ENCODE measurements at regions not wholly inside any gene's neighbourhood (a gene's known extent, or its start where the extent isn't known, plus 50 kb on each side); places are given as distances from the start of the nearest gene placed in this dataset.

DNA sequence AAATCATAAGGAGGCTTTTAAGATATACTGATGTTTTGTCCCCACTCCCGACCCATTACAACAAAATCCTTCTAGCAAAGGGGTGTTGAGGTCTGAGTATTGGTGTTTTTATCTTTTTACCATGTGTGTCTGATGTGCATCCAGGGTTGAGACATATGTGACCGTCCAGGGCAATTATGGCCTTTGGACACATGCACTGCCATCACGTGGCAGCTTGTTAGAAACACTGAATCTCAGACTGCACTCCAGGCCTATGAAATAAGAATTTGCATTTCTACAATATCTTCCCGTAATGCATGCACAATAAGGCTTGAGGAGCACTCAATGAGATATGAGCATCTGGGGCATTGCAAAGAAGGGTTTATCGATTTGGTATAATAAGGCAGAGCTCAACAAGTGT lies 235.1 kb upstream of the ZNF804A start:
- H2AFZ ChIP-seq: no peak overlapping the region
- H3F3A ChIP-seq (ENCODE audit: insufficient read depth): no peaks in the 10 kb centered on the region
- no peaks in the 10 kb centered on the region for H4K20me1 ChIP-seq (ENCODE audit: insufficient read depth)
- no peaks in the 10 kb centered on the region for H3K27me3 ChIP-seq (replicated peaks; ENCODE audit: insufficient read depth)
- H3K79me2 ChIP-seq (ENCODE audit: insufficient read depth): no peaks in the 10 kb centered on the region
- H3K4me2 ChIP-seq (ENCODE audit: unreplicated experiment): no peak overlapping the region
- no peak overlapping the region for H3K9ac ChIP-seq
- no peak overlapping the region for H3K27ac ChIP-seq
- no peaks in the 10 kb centered on the region for H3K4me1 ChIP-seq (ENCODE audit: insufficient read depth)
- no peaks in the 10 kb centered on the region for H3K36me3 ChIP-seq (ENCODE audit: low read depth)
- no peak for DNase-seq
- no peaks in the 10 kb centered on the region; the same call in 1 of the 2 replicates for H3K9me2 ChIP-seq (ENCODE audit: insufficient read depth)
- no peaks in the 10 kb centered on the region for H3K9me3 ChIP-seq (ENCODE audit: low read depth)
- 19 to 20% methylated on average over 5 of the region's 5 CpGs for WGBS, 2 experiments (ENCODE audit: low coverage in 1 of 2, low lambda C conversion rate in 2 of 2, missing lambda C conversion rate in 2 of 2)
- in situ Hi-C loops (cut with MboI): no loop called here
- no peak overlapping the region for H3K4me3 ChIP-seq
- no peak for TF ChIP-seq EZH2phosphoT487 (IDR thresholded peaks at IDR 0.05; ENCODE audit: insufficient read depth, low read depth)
- TF ChIP-seq EZH2 (IDR thresholded peaks at IDR 0.05; ENCODE audit: insufficient read depth, poor library complexity, severe bottlenecking): no peak

DNA sequence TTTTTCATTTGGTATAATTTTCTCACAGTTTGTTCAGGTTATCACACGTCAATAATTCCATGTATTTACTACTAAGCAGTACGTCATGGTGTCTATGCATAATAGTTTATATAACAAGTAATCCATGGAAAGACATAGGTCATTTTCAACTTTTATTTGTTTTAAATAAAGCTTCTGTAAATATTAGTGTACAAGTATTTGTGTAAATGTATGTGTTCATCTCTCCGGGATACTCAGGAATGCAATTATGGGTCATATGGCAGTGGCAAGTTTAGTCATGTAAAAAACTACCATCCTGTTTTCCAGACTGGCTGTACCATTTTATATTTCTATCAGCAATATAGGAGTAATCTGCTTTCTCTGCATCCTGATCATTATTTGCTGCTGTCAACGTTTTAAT lies 231.1 kb upstream of the ZNF804A start:
- Histone ChIP-seq H3K27ac (no peak overlapping the region), H3K79me2 (ENCODE audit: insufficient read depth) (no peaks in the 10 kb centered on the region), H3F3A (ENCODE audit: insufficient read depth) (no peaks in the 10 kb centered on the region), H3K27me3 (replicated peaks; ENCODE audit: insufficient read depth) (no peaks in the 10 kb centered on the region), H3K9ac (no peak overlapping the region), H3K4me3 (no peak overlapping the region), H3K9me2 (ENCODE audit: insufficient read depth) (no peaks in the 10 kb centered on the region), H3K9me3 (ENCODE audit: low read depth) (no peaks in the 10 kb centered on the region), H3K4me2 (ENCODE audit: unreplicated experiment) (no peak overlapping the region), H3K4me1 (ENCODE audit: insufficient read depth) (no peaks in the 10 kb centered on the region), H4K20me1 (ENCODE audit: insufficient read depth) (no peaks in the 10 kb centered on the region), H3K36me3 (ENCODE audit: low read depth) (no peaks in the 10 kb centered on the region), H2AFZ (no peak overlapping the region)
- DNase-seq: no peak
- in situ Hi-C loops (cut with MboI): no loop called here
- TF ChIP-seq EZH2 (IDR thresholded peaks at IDR 0.05; ENCODE audit: insufficient read depth, poor library complexity, severe bottlenecking) (no peak), EZH2phosphoT487 (IDR thresholded peaks at IDR 0.05; ENCODE audit: insufficient read depth, low read depth) (no peak)
- WGBS, 2 experiments (ENCODE audit: low coverage in 1 of 2, low lambda C conversion rate in 2 of 2, missing lambda C conversion rate in 2 of 2): 34 to 35% methylated on average over 4 of the region's 4 CpGs

DNA sequence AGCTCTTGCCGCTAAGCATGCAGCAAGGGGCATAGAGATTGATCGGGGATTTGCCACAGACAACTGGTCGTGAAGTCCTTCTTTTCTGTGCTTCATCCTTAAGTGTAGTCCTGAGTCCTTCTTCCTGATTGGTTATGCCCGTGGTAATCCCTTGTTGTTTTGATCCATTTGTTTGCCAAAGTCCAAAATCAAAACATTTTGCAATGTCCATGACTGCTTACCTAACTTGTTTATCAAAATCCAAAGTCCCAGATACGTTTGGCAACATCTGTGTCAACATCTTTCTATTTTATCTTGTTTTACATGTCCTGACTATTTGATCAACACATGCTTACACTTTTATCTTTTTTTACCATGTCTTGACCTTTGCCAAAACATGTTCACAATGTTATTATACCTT lies 229.0 kb upstream of the ZNF804A start:
- H3F3A ChIP-seq (ENCODE audit: insufficient read depth): no peaks in the 10 kb centered on the region
- H4K20me1 ChIP-seq (ENCODE audit: insufficient read depth): no peaks in the 10 kb centered on the region
- no peaks in the 10 kb centered on the region for H3K4me1 ChIP-seq (ENCODE audit: insufficient read depth)
- in situ Hi-C loops (cut with MboI): no loop called here
- no peaks in the 10 kb centered on the region for H3K36me3 ChIP-seq (ENCODE audit: low read depth)
- no peak for TF ChIP-seq EZH2phosphoT487 (IDR thresholded peaks at IDR 0.05; ENCODE audit: insufficient read depth, low read depth)
- no peak for TF ChIP-seq EZH2 (IDR thresholded peaks at IDR 0.05; ENCODE audit: insufficient read depth, poor library complexity, severe bottlenecking)
- WGBS, 2 experiments (ENCODE audit: low coverage in 1 of 2, low lambda C conversion rate in 2 of 2, missing lambda C conversion rate in 2 of 2): 28 to 29% methylated on average over 5 of the region's 5 CpGs
- H3K27me3 ChIP-seq (replicated peaks; ENCODE audit: insufficient read depth): no peaks in the 10 kb centered on the region
- no peaks in the 10 kb centered on the region for H3K9me2 ChIP-seq (ENCODE audit: insufficient read depth)
- no peaks in the 10 kb centered on the region for H3K9me3 ChIP-seq (ENCODE audit: low read depth)
- DNase-seq: no peak
- no peak overlapping the region for H3K9ac ChIP-seq
- H3K79me2 ChIP-seq (ENCODE audit: insufficient read depth): no peaks in the 10 kb centered on the region
- no peak overlapping the region for H3K4me2 ChIP-seq (ENCODE audit: unreplicated experiment)
- H3K4me3 ChIP-seq: no peak overlapping the region
- H2AFZ ChIP-seq: no peak overlapping the region
- H3K27ac ChIP-seq: no peak overlapping the region

DNA sequence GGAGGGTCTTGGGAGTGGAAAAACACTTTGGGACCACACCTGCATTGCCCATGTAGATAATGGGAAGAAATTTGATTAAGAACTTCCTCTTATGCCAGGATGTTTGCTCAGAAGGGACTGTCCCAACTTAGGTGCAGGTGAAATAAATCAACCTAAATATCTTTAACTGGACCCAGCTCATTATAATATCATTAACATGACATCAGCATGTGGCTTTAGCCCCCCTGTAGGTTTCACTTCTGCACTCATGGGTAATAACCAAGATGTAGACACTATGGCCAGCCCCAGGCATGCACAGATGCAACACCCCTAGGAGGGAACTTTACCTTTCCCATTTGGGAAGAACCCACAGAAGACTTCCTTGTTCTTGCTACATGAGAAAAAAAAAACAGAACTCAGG lies 227.4 kb upstream of the ZNF804A start:
- H3K27ac ChIP-seq: no peak overlapping the region
- no peaks in the 10 kb centered on the region for H3K9me2 ChIP-seq (ENCODE audit: insufficient read depth)
- H3K4me1 ChIP-seq (ENCODE audit: insufficient read depth): no peaks in the 10 kb centered on the region
- H3K4me3 ChIP-seq: no peak overlapping the region
- no peaks in the 10 kb centered on the region for H4K20me1 ChIP-seq (ENCODE audit: insufficient read depth)
- no peak overlapping the region for H3K9ac ChIP-seq
- no peaks in the 10 kb centered on the region for H3F3A ChIP-seq (ENCODE audit: insufficient read depth)
- DNase-seq: no peak
- no peak overlapping the region for H3K4me2 ChIP-seq (ENCODE audit: unreplicated experiment)
- no peaks in the 10 kb centered on the region for H3K9me3 ChIP-seq (ENCODE audit: low read depth)
- no peak for TF ChIP-seq EZH2phosphoT487 (IDR thresholded peaks at IDR 0.05; ENCODE audit: insufficient read depth, low read depth)
- no peak for TF ChIP-seq EZH2 (IDR thresholded peaks at IDR 0.05; ENCODE audit: insufficient read depth, poor library complexity, severe bottlenecking)
- in situ Hi-C loops (cut with MboI): no loop called here
- H3K79me2 ChIP-seq (ENCODE audit: insufficient read depth): no peaks in the 10 kb centered on the region
- H3K36me3 ChIP-seq (ENCODE audit: low read depth): no peaks in the 10 kb centered on the region
- H3K27me3 ChIP-seq (replicated peaks; ENCODE audit: insufficient read depth): no peaks in the 10 kb centered on the region
- H2AFZ ChIP-seq: no peak overlapping the region

DNA sequence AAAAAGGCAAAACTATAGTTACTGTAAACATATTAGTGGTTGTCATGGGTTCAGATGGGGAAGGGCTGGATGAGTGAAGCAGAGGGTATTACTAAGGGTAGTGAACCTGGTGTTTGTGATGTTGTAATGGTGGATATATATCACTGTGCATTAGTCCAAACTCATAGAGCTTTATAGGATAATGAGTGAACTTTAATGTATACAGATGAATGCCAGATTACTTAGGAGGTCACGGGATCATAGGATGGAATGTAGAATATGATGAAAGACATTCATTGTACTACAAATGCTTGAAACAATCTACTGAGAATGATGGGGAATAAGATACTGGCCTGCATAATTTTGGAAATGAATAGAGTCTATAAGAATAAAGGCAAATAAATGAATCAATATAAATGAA lies 226.7 kb upstream of the ZNF804A start:
- Histone ChIP-seq H3K9me3 (ENCODE audit: low read depth) (no peaks in the 10 kb centered on the region), H3K79me2 (ENCODE audit: insufficient read depth) (no peaks in the 10 kb centered on the region)
- 0% methylated on average over 1 of the region's 1 CpG for WGBS, 2 experiments (ENCODE audit: low coverage in 1 of 2, low lambda C conversion rate in 2 of 2, missing lambda C conversion rate in 2 of 2)

More for the DNA sequence above, 226.7 kb upstream of the ZNF804A start:
- TF ChIP-seq EZH2 (IDR thresholded peaks at IDR 0.05; ENCODE audit: insufficient read depth, poor library complexity, severe bottlenecking): no peak
- no peak for TF ChIP-seq EZH2phosphoT487 (IDR thresholded peaks at IDR 0.05; ENCODE audit: insufficient read depth, low read depth)
- H3K4me2 ChIP-seq (ENCODE audit: unreplicated experiment): no peak overlapping the region
- no peaks in the 10 kb centered on the region for H3K27me3 ChIP-seq (replicated peaks; ENCODE audit: insufficient read depth)
- no peak for DNase-seq
- no peak overlapping the region for H3K9ac ChIP-seq
- no peak overlapping the region for H2AFZ ChIP-seq
- H3F3A ChIP-seq (ENCODE audit: insufficient read depth): no peaks in the 10 kb centered on the region
- no peaks in the 10 kb centered on the region for H3K4me1 ChIP-seq (ENCODE audit: insufficient read depth)
- no peaks in the 10 kb centered on the region for H3K9me2 ChIP-seq (ENCODE audit: insufficient read depth)
- no peak overlapping the region for H3K27ac ChIP-seq
- no peaks in the 10 kb centered on the region for H4K20me1 ChIP-seq (ENCODE audit: insufficient read depth)
- H3K36me3 ChIP-seq (ENCODE audit: low read depth): no peaks in the 10 kb centered on the region
- in situ Hi-C loops (cut with MboI): no loop called here
- no peak overlapping the region for H3K4me3 ChIP-seq

All from GM23248 (cell line).